Activated T-cell treated with anti-CD3 and anti-CD28 coated beads, Interleukin-2, amount 50 U/mL, for 48 hours (primary cell): ENCODE measurements at regions not wholly inside any gene's neighbourhood (a gene's known extent, or its start where the extent isn't known, plus 50 kb on each side); places are given as distances from the start of the nearest gene placed in this dataset.
"Not testable (repeated sequence)": the region's sequence is repeated elsewhere in the genome, so short reads cannot be mapped to it uniquely, and the experiment has no call there.

Experiments used
- DNase-seq, 2 experiments: peaks; one replicate each; pipeline ENCODE4 v3.0.0-alpha.2; 2020

DNA sequence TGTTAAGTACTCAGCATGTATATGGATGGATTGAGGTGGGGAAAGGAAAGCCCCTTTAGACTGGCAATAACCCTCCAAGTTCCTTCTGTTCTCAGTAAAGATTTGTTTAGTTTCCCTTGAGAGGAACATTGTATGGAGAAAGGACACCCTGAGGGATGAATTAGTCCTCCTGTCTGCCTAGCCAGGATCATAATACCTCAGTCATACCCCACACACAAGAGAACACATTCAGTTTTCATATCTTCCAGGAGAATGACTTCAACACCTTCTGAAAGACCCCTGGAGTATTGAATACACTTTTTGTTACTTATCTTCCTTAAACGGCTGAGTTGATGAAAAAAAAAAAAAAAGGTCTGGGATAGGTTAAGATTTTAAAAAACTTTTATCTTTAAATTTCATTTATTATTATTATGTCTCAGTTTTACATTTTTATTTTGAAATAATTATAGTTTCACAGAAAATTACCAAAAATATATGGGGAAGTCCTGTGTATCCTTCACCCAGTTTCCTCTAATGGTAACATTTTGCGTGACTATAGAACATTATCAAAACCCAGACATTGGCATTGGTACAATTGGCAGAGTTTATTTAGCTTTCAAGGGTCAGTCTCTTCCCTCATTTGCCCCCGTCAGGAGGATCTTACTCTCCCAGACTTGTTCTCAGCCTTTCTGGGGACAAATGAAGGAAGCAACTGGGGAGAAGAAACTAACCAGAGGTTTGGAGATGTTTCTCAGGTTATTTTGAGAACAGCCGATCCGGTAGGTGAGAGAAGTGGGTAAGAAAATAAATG lies 88.0 kb downstream of the ACTBL2 start:
- DNase-seq: no peak

DNA sequence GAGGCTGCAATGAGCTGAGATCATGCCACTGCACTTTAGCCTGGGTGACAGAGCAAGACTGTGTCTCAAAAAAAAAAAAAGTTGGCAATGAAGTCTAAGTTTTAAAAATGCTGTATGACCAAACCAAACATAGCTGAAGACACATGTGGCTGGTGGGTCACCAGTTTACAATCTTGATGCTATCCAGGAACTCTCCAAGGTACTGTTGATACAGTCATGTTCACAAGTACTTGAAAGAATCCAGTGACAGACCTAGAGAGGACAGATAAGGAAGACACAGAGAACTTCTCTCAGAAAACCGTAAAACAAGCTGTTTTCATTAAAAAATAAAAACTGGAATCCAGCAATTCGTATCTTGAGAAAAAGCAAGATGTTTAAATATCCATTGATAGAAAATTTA lies 95.7 kb downstream of the ACTBL2 start:
- DNase-seq: no peak

DNA sequence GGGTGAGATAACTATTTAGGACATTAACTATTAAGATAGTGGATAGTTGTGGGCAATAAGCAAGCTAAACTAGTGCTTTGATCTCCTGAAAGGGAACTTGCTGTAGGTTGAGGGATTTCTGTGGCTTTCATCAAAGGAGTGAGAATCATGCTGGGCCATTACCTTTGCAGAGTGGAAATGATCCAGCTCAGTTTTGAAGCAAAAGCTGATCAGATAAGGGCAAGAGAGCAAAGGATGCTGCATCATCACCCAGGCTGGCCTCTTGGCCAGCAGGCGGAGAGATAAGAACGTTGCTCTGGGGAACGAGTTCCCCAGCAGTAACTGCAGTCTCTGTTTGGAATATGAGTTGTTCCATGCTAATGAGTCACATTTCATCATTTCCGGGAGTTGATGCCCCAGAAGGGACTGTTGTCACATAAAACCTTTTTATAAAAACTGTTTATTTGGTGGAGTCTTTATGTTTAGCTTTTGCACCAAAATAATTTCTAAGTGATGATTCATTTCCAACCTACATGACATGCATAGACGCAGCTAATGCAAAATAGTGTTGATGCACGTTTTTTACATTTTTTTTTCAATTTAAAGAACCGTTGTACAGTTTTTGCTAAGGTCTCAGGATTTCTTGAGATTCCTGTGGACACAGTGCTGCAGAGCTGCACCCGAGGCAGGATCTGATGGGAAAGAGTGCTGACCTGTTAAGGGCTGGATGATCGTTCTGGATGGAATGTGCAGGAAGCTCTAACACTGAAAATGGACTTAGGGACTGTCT lies 99.3 kb downstream of the ACTBL2 start:
- peak; percentile 25 to 37 for DNase-seq

DNA sequence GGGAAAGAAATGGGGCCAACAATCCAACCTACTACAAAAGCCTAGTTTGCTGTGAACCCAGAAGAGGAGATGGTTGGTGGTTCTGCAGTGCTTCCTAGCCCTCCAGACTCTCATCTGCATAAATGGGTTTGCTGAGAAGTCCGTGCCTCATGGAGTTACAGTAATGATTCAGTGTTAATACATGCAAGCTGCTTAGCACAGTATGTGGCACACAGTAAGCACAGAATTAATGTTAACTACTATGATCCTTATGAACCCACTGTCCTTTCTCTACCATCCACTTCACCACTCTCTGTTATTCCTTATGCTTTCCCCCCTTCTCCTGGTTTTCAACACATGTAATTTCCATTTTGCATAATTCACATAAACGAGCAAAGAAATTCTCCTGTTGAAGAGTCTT lies 100.0 kb downstream of the ACTBL2 start:
- no peak for DNase-seq

DNA sequence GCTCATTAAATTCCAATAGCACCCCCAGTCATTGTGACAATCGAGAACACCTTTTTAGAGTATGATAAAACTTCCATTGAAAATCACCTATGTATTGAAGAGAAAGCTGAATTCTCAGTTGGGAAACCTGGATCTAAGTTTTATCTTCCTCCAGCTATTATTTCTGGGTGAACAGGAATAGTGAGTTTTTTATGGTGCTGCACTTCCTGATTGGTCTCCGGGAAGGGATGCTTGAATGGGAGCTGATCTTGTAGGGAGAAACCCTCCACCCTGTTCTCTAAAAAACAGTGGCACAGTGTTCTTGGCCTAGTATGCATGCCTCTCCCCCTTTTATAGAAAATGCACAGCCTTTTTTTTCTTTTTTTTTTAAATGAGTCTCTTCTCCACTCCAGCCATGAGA lies 112.2 kb downstream of the ACTBL2 start:
- no peak for DNase-seq

DNA sequence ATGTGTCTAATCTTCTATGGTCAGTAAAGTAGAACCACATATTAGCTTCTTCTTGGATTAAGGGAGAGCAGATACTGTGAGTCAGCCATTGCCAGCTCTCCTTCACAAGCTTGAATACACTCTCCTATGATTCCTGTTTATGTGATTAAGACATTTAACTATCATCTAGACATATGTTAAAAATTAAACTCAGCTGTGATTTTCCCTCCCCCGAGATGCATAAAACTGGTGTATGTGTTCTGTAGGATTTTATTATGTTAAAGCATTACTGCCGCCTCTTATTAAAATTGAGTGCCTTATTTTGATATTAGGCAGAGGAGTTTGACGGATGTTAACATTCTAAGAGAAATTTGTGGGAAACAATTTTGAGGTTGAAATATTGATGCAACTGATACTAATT lies 114.6 kb downstream of the ACTBL2 start:
- DNase-seq: no peak

DNA sequence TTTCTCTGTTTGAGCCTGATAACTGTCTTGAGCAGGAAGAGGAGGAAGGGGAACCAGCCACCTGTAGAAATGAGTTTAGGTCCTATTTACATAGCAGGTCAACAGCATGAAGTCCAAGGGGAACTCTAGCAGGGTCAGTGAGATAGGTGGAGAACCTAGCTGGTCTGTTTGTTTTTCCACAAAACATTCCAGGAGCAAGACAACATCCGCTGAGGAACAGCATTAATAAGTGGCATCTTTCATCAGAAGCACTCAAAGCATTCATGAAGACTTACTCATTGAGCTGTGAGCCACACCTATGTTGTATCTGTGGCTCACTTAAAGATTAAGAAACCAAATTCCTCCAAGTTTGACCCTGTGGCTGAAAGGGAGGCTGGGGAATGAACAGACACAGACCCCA lies 115.9 kb downstream of the ACTBL2 start:
- DNase-seq: no peak

DNA sequence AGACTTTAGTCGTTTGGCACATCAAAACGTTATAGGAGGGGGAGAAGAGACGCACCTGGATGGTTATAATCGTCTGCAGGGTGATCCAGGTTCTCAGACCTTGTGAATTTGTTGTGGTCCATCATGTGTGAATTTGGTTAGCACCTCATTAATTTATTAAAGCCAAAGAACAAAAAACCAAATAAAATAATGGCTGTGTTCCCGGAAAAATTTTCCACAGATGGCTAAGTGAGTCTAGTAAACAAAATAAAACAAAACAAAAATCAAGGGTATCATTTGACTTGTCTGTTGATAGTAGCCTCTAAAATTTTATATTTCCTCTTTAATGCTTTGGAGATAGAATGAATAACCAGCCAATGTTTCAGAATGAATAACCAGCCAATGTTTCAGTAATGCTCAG lies 119.7 kb downstream of the ACTBL2 start:
- no peak for DNase-seq

DNA sequence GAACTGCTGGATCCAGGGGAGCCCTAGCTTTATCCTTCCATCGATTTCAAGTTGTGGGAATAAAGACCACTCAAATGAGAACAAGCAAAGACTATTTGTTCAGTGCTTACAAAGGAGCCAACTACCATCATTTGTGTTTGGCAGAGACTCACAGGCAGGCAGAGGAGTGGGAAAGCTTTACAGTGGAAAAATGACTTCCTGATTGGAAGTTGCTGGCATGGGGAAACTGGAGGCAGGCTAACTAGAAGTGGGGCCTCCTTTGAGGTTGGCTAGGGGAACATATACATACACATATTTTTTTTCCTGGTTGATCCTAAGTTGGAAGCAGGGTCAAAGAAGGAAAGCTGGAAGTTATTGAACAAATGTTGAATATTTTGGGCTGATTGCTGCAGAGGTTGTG lies 121.7 kb downstream of the ACTBL2 start:
- no peak for DNase-seq

DNA sequence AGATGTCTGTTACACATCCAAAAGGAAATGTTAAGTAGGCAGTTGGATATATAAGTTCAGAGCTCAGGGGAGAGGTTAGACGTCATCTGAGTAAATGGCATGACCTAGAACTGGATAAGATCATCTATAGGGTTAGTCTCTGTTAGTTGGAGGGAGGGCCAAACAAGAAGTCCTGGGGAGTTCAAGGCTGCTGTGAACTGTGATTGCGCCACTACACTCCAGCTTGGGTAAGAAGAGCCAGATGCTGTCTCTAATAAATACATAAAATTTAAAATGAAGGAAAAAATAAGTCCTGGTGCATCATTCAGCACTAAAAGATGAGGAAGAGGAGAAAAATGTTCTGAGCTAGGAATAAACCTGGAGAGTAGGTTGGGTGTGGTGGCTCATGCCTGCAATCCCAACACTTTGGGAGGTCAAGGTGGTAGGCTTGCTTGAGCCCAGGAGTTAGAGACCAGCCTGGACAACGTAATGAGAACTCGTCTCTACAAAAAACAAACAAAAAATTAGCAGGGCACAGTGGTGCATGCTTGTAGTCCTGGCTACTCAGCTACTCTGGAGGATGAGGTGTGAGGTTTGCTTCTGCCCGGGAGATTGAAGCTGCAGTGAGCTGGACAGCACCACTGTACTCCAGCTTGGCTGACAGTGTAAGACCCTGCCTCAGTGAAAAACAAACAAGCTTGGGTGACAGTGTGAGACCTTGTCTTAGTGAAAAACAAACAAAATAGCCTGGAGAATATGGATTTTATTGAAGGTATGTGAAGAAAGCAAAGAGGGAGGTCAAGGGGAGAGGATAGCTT lies 123.6 kb downstream of the ACTBL2 start:
- no peak for DNase-seq

DNA sequence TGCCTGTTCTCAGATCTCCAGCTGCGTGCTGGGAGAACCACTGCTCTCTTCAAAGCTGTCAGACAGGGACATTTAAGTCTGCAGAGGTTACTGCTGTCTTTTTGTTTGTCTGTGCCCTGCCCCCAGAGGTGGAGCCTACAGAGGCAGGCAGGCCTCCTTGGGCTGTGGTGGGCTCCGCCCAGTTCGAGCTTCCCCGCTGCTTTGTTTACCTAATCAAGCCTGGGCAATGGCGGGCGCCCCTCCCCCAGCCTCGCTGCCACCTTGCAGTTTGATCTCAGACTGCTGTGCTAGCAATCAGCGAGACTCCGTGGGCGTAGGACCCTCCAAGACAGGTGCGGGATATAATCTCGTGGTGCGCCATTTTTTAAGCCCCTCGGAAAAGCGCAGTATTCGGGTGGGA lies 125.8 kb downstream of the ACTBL2 start:
- not testable (repeated sequence) for DNase-seq

DNA sequence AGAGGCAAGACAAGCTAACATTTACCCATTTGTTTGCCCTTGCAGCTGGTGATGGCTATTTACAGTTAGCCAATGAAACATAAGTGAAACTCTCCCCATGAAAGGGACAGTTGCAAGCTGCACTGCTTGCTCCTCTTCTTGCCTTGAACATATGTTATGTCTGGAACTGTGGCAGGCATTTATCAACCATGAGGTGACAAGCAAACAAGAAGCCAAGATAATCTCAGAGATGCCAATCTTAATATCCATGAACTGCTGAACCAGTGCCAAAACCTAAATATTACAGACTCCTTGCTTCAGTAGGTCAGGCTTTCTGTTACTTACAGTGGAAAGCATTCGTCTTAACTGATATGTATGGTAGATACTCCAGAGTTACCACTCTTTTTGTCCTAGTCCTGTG lies 133.4 kb downstream of the ACTBL2 start:
- no peak for DNase-seq

DNA sequence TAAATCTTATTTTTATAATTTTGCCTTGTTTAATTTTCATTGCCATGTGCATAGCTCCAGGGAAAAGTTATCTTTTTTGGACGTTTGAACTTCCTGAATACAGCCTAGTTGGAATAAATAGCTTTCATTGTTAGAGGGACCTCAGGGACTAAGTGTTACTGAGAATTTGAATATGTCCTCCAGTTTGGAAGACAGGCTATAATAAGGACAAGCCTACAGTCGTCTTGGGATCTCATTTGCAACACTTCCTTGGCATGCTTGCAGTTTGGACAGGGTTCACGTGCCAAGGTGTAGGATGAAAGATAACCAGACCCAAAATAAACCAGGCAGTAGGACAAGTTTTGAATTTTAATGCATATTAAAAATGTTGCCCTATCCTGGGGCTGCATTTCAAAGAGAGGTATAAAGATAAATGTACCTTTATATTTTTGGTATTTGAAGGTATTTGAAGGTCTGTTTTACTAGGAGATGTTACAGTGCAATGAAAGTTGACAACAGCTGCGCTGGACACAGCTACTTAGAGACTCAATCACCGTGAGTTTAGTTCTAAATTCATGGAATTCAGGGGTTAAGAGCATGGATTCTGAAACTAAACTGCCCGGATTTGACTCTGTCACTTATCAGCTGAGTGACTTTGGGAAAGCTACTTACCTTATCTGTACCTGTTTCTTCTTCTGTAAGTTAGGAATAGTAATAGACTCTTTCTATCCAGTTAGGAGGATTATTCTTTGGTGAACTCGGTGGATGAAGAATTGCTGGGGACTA lies 134.1 kb downstream of the ACTBL2 start:
- DNase-seq: no peak

DNA sequence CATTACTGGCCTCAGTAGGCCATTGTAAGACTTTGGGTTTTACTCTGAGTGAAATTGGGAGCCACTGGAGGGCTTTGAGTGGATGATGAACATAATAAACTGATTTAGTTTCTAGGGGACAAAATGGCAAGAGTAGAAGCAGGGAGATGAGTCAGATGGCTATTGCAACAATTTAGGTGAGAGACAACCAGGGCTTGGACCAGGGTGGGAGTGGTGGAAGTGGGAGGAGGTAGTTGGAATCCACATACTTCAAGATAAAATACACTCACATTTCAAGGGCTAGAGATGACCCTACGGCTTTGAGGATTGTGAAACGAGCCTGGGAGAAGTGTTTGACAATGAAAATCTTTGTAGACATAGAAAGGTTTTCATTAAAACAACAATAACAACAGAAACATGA lies 136.3 kb downstream of the ACTBL2 start:
- DNase-seq: no peak

DNA sequence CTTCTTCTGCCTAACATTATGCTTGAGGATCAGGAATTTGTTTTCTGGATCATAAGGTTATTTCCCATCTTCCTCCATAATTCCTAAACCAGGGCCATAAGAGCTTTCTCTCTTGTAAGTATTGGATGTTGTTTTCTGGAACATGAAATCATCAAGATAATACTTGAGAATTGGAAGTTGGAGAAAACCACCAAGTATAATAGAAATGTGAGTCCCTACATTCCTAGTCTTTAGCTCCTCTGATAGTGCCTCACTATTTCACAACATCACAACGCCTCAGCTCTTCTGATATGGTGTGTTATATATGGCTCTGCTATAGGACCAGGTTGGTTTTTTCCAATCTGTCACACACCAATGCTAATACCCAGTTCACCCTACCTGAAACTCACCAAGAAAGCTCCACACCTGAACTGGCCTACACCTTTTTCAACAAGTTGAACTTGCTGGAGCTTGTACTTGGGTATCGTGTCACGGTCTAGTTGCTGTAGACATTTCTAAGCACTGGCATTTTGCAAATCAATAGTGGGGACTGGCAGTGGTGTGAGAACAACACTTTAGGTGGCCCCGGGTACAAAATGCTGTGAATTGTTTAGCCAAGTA lies 141.1 kb downstream of the ACTBL2 start:
- no peak for DNase-seq

DNA sequence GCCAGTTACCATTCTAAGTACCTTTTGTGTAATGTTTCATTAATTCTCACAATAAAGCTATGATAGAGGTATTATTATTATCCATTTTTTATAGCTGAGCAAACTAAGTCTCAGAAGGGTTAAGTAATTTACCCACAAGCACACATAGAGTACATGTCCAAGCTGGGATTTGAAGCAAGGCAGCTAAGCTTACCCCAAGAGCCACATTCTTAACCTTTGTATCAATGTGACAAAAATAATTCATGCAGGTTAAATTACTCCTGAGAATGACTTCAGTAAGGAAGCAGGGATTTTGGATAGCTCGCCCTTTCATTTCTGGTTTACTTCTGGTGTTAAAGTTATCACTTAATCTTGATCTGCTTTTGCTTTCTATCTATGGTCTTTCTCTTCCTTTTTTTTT lies 141.9 kb downstream of the ACTBL2 start:
- no peak for DNase-seq

DNA sequence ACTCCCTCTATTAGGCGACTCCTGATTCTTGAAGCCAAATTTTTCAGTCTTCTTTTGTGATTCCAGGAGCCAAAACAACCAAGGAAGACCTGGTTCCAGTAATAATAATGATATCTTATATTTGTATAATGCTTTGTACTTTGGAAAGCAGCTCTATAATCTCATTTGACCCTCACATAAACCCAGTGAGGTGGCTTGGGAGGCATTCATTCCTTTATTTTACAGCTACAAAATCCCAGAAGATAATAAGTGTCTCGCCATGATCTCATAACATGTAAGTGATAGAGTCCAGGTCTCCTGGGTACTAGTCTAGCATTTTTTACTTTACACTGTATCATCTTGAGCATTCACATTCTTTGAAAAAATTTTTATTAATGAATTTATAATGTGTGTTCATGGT lies 143.1 kb downstream of the ACTBL2 start:
- DNase-seq: no peak

DNA sequence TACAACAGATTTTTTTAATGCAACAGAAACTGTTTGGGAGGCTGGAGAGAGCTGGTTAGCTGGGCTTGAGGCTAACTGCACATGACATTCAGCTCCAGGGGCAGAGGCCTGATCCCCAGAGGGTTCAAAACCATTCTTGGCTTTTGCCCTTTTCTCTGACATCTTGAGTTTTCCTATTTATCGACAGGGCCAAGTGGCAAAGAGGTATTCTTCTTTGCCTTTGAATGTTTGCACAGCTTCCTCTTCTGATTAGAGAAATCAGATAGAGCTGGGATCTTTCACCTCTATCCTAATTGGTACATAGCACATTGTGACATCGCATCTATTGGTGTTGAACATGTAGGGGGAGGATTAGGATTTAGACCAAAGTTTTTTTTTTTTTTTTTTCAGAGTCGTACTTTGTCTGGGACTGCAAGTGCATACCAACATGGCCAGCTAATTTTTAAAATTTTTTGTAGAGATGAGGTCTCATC lies 143.7 kb downstream of the ACTBL2 start:
- DNase-seq: no peak

DNA sequence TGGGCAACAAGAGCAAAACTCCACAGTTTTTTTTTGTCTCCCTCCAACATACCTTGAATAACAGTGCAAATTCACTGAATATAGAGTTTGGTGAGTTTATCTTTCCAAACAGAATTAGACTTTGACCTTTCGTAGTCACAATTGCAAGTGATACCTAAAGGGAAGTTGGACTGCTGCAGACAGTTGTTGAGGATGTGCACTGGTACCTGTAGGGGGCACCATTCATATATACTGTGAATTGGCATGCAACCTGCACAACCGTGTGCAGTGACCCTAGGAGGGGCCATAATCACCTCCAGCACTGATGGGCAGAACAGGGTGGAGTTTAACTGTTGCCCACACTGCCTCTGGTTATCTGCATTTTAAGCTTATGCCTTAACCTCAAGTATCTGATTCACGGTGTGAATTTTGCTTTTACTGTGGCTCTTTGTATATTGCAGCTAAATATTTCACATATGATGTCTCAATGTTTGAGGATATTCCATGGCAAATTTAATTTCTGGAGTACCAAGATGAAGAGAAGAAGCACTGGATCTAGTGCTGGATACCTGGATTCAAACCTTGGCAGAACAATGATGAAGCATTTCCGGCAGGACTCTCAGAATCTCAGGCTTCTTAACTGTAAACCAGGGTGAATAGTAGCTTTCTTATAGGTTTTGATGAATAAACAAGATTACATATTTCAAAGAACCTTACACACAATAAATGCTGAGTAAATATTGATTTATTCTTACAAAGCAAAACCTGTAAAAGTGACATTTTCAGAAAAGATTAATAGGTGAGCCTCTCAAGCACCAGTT lies 144.3 kb downstream of the ACTBL2 start:
- no peak for DNase-seq

DNA sequence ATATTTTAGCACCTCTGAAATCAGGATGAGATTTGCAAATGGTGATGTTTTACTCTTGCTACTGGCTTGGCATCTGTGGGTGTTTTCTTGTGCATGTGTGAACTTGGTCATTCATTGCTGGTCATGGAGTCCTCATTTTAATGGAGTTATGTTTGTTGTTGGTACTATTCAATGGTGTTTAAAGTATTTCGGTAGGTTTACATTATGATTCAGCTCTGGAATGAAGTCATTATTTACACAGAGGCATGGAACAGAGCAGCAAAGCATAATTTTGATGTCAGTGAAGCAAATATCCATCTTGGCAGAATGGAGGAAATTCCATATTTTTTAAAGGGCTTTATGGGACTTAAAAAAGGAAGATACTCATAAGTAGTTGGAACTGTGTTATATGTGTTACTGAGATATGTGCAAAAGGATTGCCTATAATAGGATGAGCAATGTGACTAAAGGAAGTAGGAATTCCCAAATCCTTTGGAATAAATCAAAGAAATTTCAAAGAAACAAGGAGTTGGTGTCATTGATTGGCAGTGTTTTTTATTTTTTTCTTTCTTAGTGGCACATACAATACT lies 147.4 kb downstream of the ACTBL2 start:
- no peak for DNase-seq

DNA sequence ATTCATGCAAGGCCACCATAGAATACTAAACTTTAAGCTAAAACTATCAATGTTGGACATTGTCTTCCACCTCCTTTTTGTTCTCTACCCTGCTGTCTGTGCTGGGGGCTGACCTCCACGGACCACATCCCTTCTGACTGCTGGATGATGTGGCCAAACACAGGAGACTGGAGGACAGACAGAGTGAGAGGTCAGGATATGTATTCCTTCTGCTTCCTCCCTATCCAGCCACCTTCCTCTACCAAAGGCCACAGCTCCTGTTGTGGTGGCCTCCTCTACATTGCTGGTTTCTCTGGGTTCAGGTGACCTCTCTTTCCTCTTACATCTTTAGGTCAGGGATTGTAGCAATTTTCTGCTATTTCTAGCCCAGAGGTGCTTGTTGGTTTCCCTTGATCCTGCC lies 148.1 kb downstream of the ACTBL2 start:
- no peak for DNase-seq
